Muscle of leg (tissue), 3 donors: ENCODE measurements at regions not wholly inside any gene's neighbourhood (a gene's known extent, or its start where the extent isn't known, plus 50 kb on each side); places are given as distances from the start of the nearest gene placed in this dataset.
"Not testable (repeated sequence)": the region's sequence is repeated elsewhere in the genome, so short reads cannot be mapped to it uniquely, and the experiment has no call there.

Experiments used
- DNase-seq: peaks from one replicate; pipeline ENCODE4 v3.0.0; 2013
- H3K27ac ChIP-seq: one replicate; pipeline ENCODE4 v1.5.1; 2013; ENCODE audit warnings: mild to moderate bottlenecking, low read length, control low read depth
- H3K27me3 ChIP-seq: one replicate; pipeline ENCODE4 v1.6.1; 2013; ENCODE audit warnings: low read length; ENCODE audit not compliant: control insufficient read depth, insufficient read depth
- H3K36me3 ChIP-seq: one replicate; pipeline ENCODE4 v1.6.1; 2013; ENCODE audit warnings: low read length; ENCODE audit not compliant: control insufficient read depth, insufficient read depth
- H3K4me1 ChIP-seq: one replicate; pipeline ENCODE4 v1.6.1; 2013; ENCODE audit warnings: low read length; ENCODE audit not compliant: control insufficient read depth, insufficient read depth
- H3K4me3 ChIP-seq: one replicate; pipeline ENCODE4 v1.5.1; 2013; ENCODE audit warnings: low read length, control low read depth
- H3K9me3 ChIP-seq: replicated peaks from 2 replicates; pipeline ENCODE4 v1.6.1; 2013; ENCODE audit warnings: low read depth, low read length; ENCODE audit not compliant: control insufficient read depth
- WGBS: methylation state at CpG from one replicate; pipeline ENCODE4 v1.1.5; 2013; ENCODE audit warnings: missing lambda C conversion rate; ENCODE audit not compliant: insufficient coverage; 5-methylcytosine and 5-hydroxymethylcytosine counted together

DNA sequence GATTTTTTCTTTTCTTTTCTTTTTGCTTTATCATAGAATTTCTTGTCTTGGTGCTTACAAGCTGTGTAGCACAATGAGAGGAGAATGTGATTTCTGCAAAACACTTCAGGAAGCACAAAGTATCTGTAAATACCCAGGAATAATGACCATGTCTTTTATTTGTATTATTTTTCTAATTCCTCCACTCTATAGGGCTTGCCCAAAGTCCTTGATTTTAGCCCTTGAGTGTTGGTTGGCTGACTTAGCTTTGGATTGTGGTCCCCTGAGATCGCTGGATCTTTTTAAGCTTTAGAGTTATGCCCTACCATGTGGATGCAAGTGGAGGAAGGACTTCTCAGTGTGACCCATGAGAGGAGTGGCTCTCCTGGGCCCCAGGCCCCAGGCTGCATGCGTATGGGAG, 52.2 kb downstream of the HOXC4 start:
- not testable (repeated sequence) for H3K9me3 ChIP-seq, H3K27ac ChIP-seq, DNase-seq, H3K36me3 ChIP-seq, H3K4me3 ChIP-seq, H3K4me1 ChIP-seq
- WGBS: 60% methylated on average over 1 of the region's 2 CpGs
- peaks cover 16% of the 10 kb centered on the region for H3K27me3 ChIP-seq

DNA sequence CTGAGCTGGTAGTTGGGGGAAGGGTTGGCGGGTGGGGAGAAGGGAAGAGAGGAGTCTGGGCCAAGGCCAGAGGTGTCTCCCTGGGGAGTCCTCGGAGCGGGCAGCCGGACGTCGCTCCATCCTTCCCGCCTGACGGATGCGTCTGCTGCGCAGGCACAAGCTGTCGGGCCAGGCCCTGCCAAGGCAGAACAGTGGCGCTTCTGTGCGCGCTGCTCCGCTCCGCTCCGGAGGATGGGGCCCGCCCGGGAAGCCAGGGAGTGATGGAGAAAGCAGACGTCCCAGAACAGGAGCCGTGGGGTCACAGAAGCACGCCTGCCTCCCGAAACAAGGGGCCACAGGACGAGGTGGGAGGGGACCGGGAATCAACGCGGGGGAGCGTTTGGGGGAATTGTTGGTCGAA, 52.6 kb downstream of the HOXC4 start:
- peaks cover 16% of the 10 kb centered on the region for H3K27me3 ChIP-seq
- H3K36me3 ChIP-seq, H3K27ac ChIP-seq, H3K9me3 ChIP-seq, H3K4me3 ChIP-seq, H3K4me1 ChIP-seq: not testable (repeated sequence)
- 2% methylated on average over 17 of the region's 29 CpGs for WGBS
- DNase-seq: peak; percentile 31

DNA sequence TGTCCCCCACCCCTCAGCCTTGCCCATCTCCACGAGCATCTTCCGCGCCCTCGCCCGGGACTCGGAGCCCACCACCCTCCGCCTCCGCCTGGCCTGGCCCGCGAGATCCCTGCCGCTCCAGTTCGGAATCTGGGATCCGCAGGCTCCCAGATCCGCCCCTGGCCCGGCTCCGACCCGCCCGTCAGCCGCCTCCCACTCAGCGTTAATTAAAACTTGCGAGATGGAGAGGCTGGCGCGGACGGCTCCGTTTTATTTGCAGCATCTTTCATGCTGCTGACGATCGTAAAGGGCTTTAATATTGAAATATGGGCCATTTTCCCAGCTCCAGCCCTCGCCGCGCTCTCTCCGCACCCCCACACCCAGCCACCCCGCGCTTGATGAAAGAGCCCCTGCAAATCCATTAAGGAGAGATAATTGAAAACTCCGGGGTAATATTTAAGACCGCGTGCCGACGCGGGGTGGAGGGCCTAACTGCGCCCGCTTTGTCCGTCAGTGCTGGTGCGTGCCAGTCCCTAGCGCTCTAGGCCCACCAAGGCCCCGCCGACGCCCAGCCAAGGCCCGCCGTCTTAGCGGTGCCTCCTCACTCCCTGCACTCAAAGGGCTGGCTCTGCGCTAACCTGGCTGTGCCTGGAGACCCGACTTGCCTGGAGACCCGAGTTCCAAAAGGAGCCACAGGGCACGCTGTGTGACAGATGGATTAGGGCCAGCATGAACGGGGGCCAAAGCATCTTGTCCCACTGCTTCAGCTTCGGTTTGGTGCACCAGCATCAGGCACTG, 53.4 kb downstream of the HOXC4 start:
- H3K27me3 ChIP-seq: peaks cover 16% of the 10 kb centered on the region
- not testable (repeated sequence) for H3K4me3 ChIP-seq, DNase-seq, H3K27ac ChIP-seq, H3K9me3 ChIP-seq, H3K36me3 ChIP-seq, H3K4me1 ChIP-seq
- 38% methylated on average over 32 of the region's 56 CpGs for WGBS

DNA sequence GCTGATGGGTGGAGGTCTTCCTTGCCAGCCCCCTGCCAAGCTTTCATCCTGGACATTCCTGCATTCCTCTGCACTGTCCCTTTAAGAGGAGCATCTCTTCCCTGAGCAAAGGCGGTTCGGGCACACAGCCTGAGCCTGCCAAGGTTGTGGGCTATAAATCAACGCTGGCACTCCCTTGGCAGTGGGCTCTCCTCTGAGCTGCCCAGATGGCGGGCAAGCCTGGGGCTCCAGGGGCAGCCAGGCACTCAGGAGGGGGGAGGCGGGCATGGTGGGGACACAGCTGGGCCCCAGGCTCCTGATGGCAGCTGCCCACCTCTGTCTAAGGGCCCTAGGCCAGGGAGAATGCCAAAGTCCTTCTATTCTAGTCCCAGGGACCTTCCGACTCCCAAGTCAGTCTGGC, 58.7 kb downstream of the HOXC4 start:
- peak; percentile 76 for DNase-seq

DNA sequence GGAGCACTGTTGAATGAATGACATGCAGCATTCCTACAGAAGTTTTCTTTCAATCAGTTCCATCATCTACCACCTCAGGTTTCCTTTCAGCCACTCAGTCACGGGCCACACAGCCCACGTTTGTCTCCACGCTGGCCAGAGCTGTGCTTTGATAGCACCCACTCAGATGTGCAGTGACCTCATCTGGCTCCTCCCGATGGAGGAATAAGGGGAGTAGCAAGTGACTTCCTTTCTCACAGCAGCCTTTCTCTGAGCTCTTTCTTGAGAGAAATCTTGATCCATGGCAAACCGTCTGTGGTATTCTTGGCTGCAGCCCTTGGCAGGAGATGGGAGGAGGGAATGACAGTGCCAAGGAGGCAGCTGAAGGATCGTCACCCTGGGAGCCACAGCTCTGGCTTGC, 62.4 kb downstream of the HOXC4 start:
- 30% methylated on average over 2 of the region's 6 CpGs for WGBS
- H3K27me3 ChIP-seq, H3K36me3 ChIP-seq, H3K27ac ChIP-seq, H3K9me3 ChIP-seq, H3K4me3 ChIP-seq: not testable (repeated sequence)
- H3K4me1 ChIP-seq: peaks cover 15% of the 10 kb centered on the region
- peak; percentile 49 for DNase-seq

More for the DNA sequence above, 58.7 kb downstream of the HOXC4 start:
- 56% methylated on average over 3 of the region's 6 CpGs for WGBS
- H3K27ac ChIP-seq, H3K4me3 ChIP-seq, H3K9me3 ChIP-seq, H3K36me3 ChIP-seq, H3K27me3 ChIP-seq: not testable (repeated sequence)
- H3K4me1 ChIP-seq: peaks cover 15% of the 10 kb centered on the region

DNA sequence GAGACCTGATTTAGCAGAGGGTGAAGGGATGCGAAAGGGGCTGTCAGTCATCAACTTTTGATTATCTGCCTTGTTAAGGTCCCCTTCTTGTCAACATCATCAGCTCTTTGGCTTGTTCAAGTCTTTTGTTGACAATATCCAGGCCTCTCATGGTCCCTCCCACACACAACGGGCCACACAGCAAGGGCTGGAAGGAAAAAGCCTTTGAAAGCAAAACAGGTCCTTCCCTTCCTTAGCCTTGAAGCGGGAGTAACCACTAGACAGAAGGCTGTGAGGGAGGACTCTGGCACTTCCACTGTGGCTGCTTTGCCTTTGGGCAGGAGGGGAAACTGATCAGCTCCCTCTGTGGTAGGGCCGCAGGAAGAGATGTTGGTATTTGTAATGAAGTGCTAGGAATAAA, 63.8 kb downstream of the HOXC4 start:
- H3K27ac ChIP-seq, DNase-seq, H3K36me3 ChIP-seq, H3K9me3 ChIP-seq, H3K4me3 ChIP-seq, H3K27me3 ChIP-seq: not testable (repeated sequence)
- H3K4me1 ChIP-seq: peaks cover 13% of the 10 kb centered on the region
- 67% methylated on average over 1 of the region's 4 CpGs for WGBS

DNA sequence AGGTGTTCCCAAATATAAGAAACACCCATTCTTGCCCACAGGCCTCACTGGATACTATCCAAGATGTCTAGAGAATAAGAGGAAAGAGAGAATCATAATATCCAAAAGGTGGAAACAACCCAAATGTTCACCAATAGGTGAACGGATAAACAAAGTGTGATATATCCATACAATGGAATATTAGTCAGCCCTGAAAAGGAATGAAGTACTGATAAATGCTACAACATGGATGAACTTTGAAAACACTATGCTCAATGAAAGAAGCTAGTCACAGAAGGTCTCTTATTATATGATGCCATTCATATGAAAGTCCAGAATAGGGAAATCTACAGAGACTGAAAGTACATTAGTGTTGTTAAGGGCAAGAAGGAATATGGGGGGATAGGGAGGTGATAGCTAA, 65.4 kb downstream of the HOXC4 start:
- no CpG with 5 or more reads among the region's 1 CpG for WGBS
- H3K9me3 ChIP-seq, H3K4me3 ChIP-seq, H3K36me3 ChIP-seq, H3K4me1 ChIP-seq, DNase-seq, H3K27ac ChIP-seq, H3K27me3 ChIP-seq: not testable (repeated sequence)

DNA sequence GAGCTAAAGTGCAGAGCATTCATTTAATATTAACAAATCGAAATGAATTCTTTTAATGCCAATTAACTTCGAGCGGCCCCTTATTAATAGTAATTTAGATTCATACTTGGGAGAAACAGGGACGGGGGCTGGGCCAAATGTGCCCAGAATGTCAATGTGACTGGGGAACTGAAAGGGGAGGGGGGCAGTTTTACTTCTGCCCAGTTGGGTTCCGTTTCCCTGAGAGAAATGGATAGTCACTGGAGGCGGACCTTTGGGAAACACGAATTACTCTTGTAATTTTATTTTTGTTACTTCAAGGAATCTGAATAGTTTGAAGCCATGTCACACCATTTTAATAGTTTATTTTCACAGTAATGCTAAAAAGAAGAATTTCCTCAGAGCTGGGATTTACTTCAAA, 64.8 kb downstream of the SMUG1 start:
- Histone ChIP-seq H3K4me1 (peaks cover 19% of the 10 kb centered on the region), H3K27me3 (peaks cover 35% of the 10 kb centered on the region)
- WGBS: 40% methylated on average over 2 of the region's 7 CpGs
- not testable (repeated sequence) for H3K9me3 ChIP-seq, H3K36me3 ChIP-seq, H3K4me3 ChIP-seq, DNase-seq, H3K27ac ChIP-seq

DNA sequence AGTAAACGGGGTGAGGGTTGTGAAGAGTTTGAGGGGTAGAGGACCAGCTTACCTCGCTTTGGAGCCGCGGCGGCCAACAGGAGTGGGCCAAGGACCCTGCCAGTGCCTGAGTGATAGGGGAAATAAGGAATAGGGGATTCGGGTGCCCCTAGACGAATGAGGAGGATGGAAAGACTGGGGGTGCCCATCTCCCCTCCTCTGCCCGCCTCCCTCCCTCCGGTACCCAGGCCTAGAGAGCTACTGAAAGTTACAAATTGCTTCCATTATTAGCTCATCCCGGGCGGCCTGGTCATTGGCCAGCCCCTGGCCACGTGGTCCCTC, 63.1 kb downstream of the SMUG1 start:
- Histone ChIP-seq H3K4me1 (peaks cover 19% of the 10 kb centered on the region), H3K27me3 (peaks cover 41% of the 10 kb centered on the region), H3K4me3 (peak overlapping the region; percentile 82)
- not testable (repeated sequence) for DNase-seq, H3K36me3 ChIP-seq, H3K27ac ChIP-seq, H3K9me3 ChIP-seq
- WGBS: 0% methylated on average over 1 of the region's 12 CpGs

DNA sequence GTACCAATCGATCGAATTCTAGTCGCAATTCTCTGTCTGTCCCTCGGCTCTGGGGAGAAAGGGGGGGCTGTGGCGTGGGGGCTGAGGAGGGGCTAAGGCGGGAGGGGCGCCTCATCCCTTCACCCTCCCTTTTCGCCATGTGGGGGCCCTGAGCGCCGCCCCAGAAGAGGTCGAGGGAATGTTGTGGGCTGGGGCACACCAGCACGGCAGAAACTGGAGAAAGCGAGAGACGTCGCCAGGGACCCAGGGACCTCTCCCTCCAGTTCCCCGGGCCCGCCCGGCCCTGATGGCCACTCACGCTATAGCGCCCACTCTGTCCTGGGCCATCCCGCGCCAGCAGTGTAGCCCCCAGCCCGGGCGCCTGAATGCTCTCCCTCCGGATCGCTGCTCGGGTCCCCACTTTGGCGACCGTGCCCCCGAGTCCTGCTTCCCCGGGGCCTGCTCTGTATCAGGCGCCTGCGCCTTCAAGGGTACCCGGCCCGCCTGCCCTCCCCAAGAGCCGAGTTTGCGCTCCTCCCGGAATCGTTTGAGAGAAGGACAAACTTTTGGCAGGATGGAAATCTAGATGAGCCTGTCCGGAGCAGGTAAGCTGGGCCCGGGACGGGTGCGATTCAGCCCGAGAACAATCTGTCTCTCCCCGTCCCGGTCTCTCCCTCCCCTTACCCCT, 62.6 kb downstream of the SMUG1 start:
- Histone ChIP-seq H3K4me3 (peak overlapping the region; percentile 82), H3K27me3 (peaks cover 41% of the 10 kb centered on the region), H3K9me3 (no peaks in the 10 kb centered on the region), H3K27ac (peak overlapping the region; percentile 59), H3K36me3 (peaks cover 8% of the 10 kb centered on the region), H3K4me1 (peaks cover 19% of the 10 kb centered on the region)
- WGBS: under 1% methylated on average over 29 of the region's 46 CpGs
- DNase-seq: peak; percentile 71
